NCI-H748 treated with DMSO at 0.1 percent for 48 hours (cell line): ENCODE measurements at regions not wholly inside any gene's neighbourhood (a gene's known extent, or its start where the extent isn't known, plus 50 kb on each side); places are given as distances from the start of the nearest gene placed in this dataset.

ENCODE experiments used
- DNase-seq: peaks from one replicate; lab custom pipeline; 2025; lab: John Stamatoyannopoulos, UW

- DNase-seq, result no peak
These were observed 50.3 kb downstream of the SHANK2 start for GRCh38 chr11:71201936-71202597.

- no peak for DNase-seq
These were observed 51.1 kb downstream of the SHANK2 start for GRCh38 chr11:71201231-71201630.

DNA sequence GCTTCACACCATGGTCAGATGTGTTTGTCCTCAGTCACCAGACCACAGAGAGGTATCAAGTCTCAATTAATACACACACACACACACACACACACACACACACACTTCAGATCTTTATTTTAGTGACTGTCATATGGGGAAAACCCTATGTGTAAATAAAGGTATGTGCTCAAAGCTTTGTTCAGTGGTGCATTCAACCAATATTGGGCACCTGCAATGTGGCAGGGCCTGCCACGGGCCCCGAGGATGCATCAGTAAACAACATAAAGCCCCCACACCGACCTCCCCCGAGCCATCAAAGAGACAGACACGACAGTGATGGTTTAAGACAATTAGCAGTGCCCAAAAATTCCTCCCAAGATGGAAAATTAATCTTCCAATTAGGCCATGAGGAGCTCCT is 51.6 kb downstream of the SHANK2 start:
- no peak for DNase-seq

DNA sequence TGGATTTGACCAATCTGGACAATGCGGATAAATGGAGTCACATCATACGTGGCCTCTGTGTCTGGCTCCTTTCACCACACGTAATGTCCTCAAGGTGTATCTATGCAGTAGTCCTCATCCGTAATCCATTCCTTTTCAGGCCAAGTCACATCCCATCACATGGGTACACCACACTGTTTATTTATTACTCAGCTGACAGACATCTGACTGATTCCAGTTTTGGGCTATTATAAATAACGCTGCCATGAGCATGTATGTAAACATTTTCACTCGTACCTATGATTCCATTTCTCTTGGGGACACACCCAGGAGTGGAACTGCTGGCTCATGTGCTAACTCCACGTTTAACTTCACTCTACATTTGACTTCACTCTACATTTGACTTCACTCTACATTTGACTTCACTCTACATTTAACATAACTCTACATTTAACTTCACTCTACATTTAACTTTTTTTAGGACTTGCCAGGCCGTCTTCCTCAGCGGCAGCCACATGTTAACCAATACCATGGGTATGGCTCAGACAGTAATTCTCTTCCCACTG is 52.1 kb downstream of the SHANK2 start:
- no peak for DNase-seq

GRCh38 chr11:71199226-71199820 is 53.1 kb downstream of the SHANK2 start:
- DNase-seq, result no peak

DNA sequence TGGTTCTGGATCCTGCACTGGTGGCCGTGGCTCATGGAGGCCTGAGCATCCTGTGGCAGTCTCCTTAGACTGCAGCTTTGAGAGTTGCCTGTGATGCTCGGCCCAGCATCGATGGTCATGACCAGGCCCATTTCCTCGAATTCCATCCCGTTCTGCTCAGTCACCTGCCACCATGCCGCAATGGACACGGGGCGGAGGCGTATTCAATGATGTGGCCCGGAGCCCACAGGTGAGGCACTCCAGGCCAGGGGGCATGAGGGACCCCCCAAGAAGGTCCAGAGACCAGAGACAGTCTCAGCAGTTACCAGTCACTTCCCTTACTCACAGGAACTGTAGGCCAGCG is 53.6 kb downstream of the SHANK2 start:
- DNase-seq, result no peak

DNA sequence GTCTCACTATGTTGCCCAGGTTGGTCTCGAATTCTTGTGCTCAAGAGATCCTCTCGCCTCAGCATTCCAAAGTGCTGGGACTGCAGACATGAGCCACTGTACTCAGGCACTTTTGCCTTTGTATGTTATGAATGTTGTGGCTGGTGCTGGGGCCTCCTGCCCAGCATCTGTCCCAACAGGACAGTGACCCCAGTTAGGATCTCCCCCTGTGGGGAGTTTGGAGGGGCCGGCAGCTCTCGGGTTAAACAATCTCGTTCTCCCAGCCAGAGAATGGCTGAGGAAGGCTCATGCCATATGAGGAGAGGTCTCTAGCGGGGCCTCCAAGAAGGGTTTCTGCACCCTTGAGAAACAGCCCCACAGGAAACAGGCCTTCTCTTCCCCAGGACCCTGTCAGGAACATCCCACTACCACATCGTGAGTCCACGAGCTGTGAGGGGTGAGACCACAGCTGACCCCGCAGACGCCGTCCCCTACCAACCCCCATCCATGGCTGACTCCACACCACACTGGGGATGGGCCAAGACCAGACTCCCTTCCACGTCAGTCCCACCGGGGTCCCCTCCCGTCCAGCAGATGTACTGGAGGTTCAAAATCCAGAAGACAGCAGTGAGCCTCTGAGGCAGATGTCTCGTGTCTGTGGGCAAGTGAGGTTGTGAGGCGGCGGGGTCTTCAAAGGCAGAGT is 54.1 kb downstream of the SHANK2 start:
- DNase-seq, result no peak

- DNase-seq, result no peak
These were observed 55.3 kb downstream of the SHANK2 start for GRCh38 chr11:71197096-71197495.

DNA sequence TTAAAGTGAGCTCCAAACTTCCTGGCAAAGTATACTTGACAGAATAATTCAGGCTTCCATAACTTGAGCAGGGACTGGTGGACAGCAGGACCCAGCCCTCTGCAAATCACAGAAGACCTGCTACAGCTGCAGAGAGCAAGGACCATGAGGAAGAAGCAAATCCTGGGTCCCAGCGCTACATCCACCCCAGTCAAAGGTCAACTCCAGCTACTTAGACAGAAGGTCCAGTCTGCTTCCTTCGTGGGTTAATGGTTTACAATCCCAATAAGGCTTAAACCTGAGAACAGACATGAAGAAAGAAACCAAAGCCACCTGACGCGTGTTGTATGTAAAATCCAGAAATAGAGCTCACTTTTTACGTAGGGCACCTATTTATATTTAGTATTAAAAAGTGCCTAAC is 57.7 kb downstream of the SHANK2 start:
- DNase-seq, result no peak

DNA sequence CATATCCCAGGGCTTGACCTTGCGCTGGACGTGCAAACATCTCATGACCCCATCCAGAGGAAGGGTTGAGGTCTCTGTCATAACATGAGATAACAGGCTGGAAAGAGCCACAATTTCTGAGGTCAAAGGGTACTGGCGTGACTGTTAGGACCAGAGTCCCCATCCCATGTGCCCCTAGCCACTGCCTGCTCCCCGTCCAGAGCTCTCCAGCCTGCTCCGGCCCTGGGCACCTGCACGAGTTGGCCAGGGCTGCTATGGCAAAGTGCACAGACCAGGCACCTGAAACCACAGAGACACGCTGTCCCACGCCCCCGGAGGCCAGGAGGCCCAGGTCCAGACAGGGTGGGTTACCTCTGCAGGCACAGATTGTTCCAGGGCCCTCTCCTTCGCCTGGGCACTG is 58.9 kb downstream of the SHANK2 start:
- no peak for DNase-seq

DNA sequence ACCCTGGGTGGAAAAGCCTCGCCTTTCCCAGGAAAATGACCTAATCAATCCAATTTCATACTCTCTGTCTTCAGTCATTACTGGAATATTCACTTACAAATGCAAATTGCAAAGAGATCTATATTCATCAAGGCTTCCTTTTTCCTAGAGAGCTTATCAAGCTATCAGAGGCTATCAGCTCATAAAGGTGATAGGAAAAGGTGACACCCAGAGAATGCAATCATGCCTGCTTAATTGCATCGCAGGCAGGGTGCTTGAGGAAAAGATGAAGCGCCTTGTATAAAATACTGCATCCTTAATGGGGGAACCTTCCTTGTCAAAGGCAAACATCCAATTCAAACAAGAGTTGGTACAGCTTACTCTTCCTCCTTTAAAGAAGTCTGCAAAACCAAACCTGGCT is 59.7 kb downstream of the SHANK2 start:
- DNase-seq, result no peak

- no peak for DNase-seq
These were observed 61.2 kb downstream of the SHANK2 start for GRCh38 chr11:71191201-71191600.

GRCh38 chr11:71190551-71190950 is 61.8 kb downstream of the SHANK2 start:
- no peak for DNase-seq

GRCh38 chr11:71189768-71190315 is 62.5 kb downstream of the SHANK2 start:
- no peak for DNase-seq

DNA sequence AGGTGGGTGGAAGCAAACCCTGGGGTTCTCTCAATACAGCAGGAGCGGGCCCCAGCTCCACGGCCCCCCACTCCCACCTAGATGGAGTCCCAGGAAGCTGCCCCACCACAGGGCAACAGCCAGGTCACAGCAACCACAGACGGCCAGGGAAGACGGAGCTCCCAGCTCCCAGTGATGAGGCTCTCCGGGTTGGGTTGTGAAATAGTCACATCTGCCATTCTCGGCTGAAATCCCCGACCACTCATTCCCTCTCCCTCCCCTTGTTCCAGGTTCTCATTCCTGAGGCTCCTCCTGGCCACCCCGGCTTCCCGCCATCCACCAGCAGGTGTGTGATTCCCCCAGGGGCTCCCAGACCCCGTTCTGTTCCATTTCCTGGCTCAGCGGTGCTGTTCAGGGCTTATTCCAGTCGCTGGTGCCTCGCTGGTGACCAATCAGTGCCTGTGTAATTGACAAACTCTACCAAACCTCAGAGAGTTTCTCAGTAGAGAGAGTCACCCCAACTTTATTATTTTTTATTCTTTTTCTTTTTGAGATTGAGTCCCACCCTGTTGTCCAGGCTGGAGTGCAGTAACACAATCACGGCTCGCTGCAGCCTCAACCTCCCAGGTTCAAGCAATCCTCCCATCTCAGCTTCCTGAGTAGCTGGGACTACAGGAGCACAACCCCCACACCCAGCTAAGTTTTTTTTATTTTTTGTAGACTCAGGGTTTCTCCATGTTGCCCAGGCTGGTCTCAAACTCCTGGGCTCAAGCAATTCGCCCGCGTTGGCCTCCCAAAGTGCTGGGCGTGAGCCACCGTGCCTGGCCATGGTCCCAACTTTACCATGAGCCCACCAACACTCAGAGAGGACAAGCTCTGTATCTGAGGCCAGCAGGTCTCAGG is 63.2 kb downstream of the SHANK2 start:
- DNase-seq, result no peak

DNA sequence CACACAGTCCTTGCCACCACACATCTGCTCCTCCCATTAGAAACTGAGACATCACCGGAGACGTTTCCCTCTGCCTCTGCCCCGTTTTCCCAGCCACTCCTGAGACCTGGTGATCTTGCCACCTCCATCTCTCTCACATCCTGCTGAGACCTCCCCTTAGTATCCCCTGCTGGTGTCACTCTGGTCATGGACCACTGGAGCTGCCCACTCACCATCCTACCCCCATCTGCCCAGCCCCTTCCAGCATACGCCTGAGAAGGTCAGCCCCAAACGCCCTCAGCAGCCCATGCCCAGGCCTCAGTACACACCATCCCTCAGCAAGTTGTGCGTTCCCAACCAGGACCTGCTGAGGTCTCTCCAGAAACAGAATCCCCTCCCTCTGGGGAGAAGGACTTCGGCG is 64.3 kb downstream of the SHANK2 start:
- no peak for DNase-seq

DNA sequence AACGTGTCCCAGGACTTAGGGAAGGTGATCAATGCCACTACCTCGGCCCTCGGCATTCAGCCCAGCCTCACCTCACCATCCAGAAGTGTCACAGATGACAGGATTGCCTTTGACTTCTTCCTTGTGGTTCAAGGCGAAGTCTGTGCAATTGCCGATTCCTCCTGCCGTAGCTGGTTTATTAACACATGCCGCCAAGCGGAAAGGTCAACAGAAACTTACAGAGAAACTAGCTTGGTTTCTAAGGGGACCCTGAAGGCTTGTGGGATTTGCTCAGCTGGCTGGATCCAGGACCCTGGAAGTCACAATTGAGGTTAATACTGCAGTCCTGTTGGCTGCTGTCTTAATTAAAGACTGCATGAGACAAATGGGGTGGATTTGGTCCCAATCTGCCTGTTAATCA is 65.6 kb downstream of the SHANK2 start:
- DNase-seq, result no peak

GRCh38 chr11:71185411-71185810 is 67.0 kb downstream of the SHANK2 start:
- no peak for DNase-seq

- no peak for DNase-seq
These were observed 67.8 kb downstream of the SHANK2 start for GRCh38 chr11:71184421-71185210.

DNA sequence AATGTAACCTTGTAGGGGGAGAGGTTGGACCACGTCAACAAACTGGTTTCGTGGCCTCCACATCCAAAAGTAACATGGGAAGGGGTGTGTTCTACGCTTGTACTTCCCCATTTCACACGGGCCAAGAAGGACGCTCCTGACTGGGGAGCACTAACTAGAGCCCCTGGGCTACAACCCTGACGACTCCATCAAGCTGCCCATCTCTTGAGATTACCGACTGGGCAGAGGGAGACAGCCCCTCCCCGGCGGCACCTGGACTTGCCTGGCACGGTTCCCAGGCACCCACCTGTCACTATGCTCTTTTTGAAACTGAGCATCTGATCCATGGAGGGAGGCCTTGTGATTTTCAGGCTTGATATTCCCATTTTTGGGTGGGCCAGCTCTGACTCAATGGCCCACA is 68.5 kb downstream of the SHANK2 start:
- no peak for DNase-seq
